GM12801 (cell line): ENCODE measurements at regions not wholly inside any gene's neighbourhood (a gene's known extent, or its start where the extent isn't known, plus 50 kb on each side); places are given as distances from the start of the nearest gene placed in this dataset.

Experiments used
- TF ChIP-seq, protein P1 (sequence below): IDR thresholded peaks from one replicate; pipeline ENCODE4 v1.5.1; 2011; ENCODE audit warnings: control low read depth; ENCODE audit not compliant: insufficient read length; ENCODE audit errors: extremely low read depth

DNA sequence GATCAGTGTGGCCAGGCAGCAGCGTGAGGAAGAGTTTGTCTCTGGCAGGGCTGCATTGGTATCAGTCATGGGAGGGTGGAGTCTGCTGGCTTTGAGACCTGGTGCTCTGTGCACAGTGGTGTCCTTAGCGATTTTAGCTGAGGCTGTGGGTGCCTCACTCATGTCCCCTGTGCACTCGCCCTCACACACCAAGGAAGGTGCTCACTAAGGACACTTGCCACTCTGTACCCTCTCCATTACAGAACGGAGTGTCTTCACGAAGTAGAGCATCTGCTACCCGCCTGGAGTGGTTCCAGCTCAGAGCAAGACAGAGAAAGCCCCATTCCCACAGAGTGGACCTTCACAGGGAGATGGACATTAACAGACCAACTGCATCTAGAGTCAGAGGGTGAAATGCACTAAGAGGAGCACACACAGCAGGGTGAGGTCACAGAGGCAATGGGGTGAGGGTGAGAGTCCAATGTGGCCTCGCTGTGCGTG lies 117.9 kb downstream of the MATN1 start:
- TF ChIP-seq, protein P1, sequence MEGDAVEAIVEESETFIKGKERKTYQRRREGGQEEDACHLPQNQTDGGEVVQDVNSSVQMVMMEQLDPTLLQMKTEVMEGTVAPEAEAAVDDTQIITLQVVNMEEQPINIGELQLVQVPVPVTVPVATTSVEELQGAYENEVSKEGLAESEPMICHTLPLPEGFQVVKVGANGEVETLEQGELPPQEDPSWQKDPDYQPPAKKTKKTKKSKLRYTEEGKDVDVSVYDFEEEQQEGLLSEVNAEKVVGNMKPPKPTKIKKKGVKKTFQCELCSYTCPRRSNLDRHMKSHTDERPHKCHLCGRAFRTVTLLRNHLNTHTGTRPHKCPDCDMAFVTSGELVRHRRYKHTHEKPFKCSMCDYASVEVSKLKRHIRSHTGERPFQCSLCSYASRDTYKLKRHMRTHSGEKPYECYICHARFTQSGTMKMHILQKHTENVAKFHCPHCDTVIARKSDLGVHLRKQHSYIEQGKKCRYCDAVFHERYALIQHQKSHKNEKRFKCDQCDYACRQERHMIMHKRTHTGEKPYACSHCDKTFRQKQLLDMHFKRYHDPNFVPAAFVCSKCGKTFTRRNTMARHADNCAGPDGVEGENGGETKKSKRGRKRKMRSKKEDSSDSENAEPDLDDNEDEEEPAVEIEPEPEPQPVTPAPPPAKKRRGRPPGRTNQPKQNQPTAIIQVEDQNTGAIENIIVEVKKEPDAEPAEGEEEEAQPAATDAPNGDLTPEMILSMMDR = no peak

DNA sequence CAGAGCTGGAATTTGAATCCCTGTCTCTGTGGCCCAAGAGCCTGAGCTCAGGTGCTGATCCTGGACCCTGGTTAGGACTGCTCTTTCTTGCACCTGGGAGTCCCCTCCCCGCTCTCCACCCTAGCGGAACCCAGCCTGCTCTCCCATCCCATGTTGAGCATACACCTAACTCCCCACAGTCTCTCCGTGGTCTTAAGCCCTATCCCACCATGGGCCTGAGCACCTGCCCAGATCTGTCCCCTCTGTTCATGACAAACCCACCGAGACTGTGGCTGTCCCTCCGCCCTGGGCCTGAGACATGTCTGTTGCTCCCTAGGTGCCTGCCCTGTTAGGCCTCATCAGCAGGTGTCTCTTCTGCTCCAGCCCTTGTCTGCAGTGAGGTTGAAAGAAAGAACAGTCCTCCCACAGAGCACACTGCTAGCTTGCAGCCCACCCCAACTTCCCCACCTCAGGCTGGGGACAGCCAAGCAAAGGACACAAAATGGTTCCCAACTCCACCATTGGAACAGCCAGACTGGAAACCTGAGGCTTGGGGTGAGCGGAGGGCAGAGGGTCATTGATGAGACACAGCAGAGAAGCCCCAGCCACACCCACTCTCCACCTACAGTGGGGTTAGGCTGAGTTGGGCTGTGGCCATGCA lies 118.5 kb downstream of the MATN1 start:
- TF ChIP-seq, protein P1 = no peak

DNA sequence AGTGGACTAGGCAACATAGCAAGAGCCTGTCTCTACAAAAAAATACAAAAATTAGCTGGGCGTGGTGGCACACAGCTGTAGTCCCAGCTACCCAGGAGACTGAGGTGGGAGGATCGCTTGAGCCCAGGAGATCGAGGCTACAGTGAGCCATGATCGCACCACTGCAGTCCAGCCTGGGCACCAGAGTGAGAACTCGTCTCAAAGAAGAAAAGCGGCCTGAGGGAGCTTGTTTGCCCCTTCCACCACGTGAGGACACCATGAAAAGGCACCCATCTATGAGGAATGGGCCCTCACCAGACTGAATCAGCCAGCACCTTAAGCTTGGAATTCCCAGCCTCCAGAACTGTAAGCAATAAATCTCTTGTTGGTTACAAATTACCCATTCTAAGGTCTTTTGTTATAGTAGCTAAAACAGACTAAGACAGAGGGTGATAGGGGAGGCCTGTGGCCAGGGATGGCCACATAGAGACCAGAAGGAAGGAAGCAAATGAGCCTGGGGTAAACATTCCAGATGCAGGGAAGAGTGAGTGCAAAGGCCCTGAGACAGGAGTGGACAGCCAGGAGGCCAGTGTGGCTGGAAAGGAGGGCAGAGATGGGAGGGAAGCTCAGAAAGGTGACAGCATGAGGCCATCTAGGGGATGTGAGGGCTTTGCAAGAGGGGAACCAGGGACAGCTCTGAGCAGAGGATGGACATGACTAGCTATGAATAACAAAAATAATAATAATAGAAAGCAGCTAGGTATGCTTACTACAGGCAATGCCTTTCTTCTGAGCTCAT lies 120.1 kb downstream of the MATN1 start:
- TF ChIP-seq, protein P1 = no peak

DNA sequence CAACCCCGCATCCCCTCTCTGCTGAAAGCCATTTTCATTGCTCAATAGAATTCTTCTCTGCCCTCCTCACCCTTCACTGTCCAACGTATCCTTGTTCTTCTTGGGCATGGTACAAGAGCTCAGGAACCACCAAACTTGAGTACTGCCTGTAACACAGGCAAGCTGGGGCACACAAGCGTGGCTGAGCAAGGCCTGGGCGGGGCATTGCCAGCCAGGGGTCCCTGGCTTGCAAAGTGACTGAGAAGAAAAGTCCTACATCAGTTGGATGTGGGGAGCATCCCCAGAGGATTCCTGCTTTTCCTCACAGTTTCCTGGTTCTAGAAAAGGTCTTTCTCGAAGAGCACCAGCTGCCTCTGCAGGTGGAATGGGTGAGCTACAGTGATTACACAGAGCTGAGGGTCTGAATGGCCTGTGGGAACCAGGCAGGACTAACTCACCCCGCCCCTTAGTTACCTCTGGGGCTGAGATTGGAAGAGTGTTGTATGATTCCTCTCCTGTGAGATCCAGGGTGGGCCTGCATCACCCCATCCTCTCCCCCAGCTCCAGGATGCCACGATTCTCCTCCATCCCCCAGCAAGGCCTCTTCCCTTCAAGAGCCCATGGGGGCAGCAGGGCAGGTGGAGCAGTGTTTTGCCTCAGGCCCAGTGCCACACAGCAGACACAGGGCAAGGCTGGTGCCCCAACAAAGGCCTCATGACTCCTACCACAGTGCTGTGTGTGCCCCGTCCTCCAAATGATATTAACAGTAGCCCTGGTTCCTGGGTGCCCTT lies 121.9 kb downstream of the MATN1 start:
- TF ChIP-seq, protein P1 = no peak

DNA sequence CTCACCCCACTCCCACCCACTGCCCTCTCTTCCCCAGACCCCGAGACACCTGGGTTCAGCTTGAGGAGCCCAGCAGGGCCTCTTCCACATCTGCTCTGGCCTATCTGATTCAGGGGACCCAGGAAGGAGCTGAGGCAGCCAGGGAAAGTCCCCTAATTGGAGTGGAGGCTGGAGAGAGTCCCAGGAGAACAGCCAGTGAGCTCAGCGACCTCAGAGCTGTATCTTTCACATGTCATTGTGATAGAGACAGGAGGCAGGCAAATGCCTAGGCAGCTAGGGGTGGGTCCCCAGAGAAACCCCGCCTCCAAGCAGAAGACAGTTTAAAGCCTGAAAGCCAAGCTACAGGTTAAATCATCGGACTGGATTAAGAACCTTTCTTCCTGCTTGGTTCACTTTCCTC lies 122.7 kb downstream of the MATN1 start:
- TF ChIP-seq, protein P1 = no peak

DNA sequence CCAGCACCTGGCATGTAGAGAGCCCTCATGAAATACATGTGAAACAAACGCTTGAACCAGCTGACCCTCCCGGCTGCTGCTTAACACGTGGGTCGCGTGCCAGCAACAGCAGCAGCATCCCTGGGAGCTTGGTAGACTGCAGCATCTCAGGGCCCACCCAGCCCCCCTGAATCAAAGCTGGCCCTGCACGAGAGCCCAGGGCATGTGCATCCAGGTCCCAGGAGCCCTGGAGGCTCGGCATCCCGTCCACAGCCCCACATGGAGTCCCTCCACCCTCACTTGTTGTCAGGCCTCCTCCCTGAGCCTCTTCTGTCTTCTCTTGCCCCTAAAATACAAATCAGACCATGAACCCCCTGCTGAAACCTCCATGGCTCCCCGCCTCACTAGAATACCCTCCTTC lies 123.1 kb downstream of the MATN1 start:
- TF ChIP-seq, protein P1 = no peak

DNA sequence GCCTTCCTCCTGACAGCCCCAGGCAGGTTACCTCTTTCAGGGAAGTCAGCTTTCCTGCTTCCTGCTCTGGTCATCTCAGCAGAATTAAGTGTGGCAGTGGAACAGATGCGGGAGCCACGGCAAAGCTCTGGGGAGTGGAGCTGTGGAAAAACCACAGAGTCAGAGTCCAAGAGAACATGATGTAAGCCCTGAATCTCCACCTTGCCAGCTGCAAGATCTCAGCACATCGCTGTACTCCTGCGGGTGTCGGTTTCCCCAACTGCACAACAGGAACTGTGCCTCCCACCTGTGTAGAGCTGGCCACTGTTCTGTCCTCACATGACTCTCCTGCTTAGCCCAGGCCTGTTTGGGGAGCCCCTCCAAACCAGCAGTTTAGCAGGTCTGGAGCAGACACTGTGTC lies 123.7 kb downstream of the MATN1 start:
- TF ChIP-seq, protein P1 = no peak
